Esophagus squamous epithelium (tissue), 5 donors: ENCODE measurements at regions not wholly inside any gene's neighbourhood (a gene's known extent, or its start where the extent isn't known, plus 50 kb on each side); places are given as distances from the start of the nearest gene placed in this dataset.
"Not testable (repeated sequence)": the region's sequence is repeated elsewhere in the genome, so short reads cannot be mapped to it uniquely, and the experiment has no call there.

Experiments
- DNase-seq: peaks from one replicate; lab custom pipeline; 2025; lab: John Stamatoyannopoulos, UW
- H3K27ac ChIP-seq, 4 donors: fragments of 200-600 bp; sonication (generic); one replicate each; pipeline ENCODE4 v1.5.1; 2016 to 2019; ENCODE audit warnings: mild to moderate bottlenecking in 1 of 4
- H3K27me3 ChIP-seq, 4 donors: fragments of 200-600 bp; sonication (generic); 1 replicate in 3 of 4; 2 replicates in 1 of 4; pipeline versions ENCODE4 v1.5.1 to v1.6.0; 2017 to 2021; ENCODE audit warnings: antibody characterized with exemption in 1 of 4
- H3K36me3 ChIP-seq, 3 donors: fragments of 200-600 bp; sonication (generic); one replicate each; pipeline ENCODE4 v1.5.1; 2016 to 2019
- H3K4me1 ChIP-seq, 3 donors: fragments of 200-600 bp; sonication (generic); one replicate each; pipeline ENCODE4 v1.5.1; 2017 to 2019
- H3K4me3 ChIP-seq, 4 donors: fragments of 200-600 bp; sonication (generic); 1 replicate in 3 of 4; 2 replicates in 1 of 4; pipeline ENCODE4 v1.5.1; 2016 to 2019; ENCODE audit warnings: mild to moderate bottlenecking in 2 of 4, moderate library complexity in 1 of 4
- H3K9me3 ChIP-seq, 3 donors: fragments of 200-600 bp; sonication (generic); one replicate each; pipeline ENCODE4 v1.5.1; 2016 to 2019
- CTCF ChIP-seq, 6 experiments: fragments of 450-650 bp in 4 of 6; fragments of 200-600 bp in 2 of 6; sonication (generic) in 2 of 6; IDR thresholded peaks; one replicate each; pipeline ENCODE4 v1.5.1; 2016 to 2019; ENCODE audit warnings: antibody characterized with exemption in 6 of 6, mild to moderate bottlenecking in 4 of 6, moderate library complexity in 4 of 6
- POLR2A ChIP-seq, 4 donors: fragments of 450-650 bp; IDR thresholded peaks; one replicate each; pipeline ENCODE4 v1.6.1; 2017; ENCODE audit warnings: antibody characterized with exemption in 4 of 4, mild to moderate bottlenecking in 4 of 4, moderate library complexity in 3 of 4
- WGBS, 2 donors: methylation state at CpG; one replicate each; pipeline ENCODE4 v1.1.5; 2018; 5-methylcytosine and 5-hydroxymethylcytosine counted together
- intact Hi-C: fragments of 100-400 bp; cut with DNase I; formaldehyde crosslinking; loops from one replicate; pipeline ENCODE4 v1.15.0; 2022
- donor health status: DM: yes; HTN: yes; CAD: no.

DNA sequence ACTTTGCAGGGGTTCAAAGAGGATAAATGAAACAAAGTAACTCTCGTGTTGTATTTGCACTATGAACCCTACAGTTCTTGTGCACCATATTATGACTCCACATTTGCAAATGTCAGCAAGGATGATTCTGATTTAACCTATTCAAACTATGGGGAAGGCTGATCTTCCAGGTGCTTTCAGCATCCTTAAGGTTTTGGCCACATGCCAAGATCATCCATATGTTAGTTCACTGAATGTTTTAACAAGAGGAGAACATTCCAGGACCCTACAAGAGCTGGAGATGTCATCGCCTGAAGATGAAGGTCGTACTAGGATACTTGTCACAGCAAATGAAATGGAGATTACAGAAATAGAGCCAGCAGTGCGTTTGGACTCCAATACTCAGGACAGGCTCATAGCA lies 114.2 kb downstream of the DHRS2 start:
- Histone ChIP-seq H3K27ac (no peak overlapping the region), H3K9me3 (no peaks in the 10 kb centered on the region), H3K36me3 (no peaks in the 10 kb centered on the region), H3K4me3 (no peak overlapping the region), H3K27me3 (peaks cover 0 to 7% (median 0%) of the 10 kb centered on the region in 4 donors), H3K4me1 (no peaks in the 10 kb centered on the region)
- intact Hi-C loops: no loop called here
- no peak for DNase-seq
- no peak for TF ChIP-seq POLR2A (IDR thresholded peaks at IDR 0.05)
- no peak for TF ChIP-seq CTCF (IDR thresholded peaks at IDR 0.05)
- WGBS, 2 donors: 71 to 77% methylated on average over 4 of the region's 4 CpGs

DNA sequence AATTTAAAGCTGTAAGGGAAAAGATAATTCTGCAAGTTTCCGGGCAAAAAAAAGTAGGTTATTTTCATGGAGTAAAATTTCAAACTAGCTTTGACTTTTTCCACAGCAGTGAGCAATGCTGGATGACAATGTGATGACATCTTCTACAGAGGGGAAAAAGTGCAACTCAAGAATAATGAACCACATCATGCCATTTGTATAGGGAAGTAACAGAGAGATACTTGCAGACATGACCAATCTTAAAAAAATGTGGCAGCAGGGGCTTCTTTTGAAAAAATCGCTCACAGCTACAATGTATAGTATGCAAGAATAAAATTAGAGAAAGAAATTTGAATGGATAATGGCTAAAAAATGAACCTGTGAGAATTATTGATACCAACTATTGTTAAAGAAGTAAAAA lies 115.5 kb downstream of the DHRS2 start:
- Histone ChIP-seq H3K4me3 (no peak overlapping the region), H3K27ac (no peak overlapping the region), H3K9me3 (no peaks in the 10 kb centered on the region), H3K36me3 (no peaks in the 10 kb centered on the region), H3K27me3 (peaks cover 0 to 7% (median 0%) of the 10 kb centered on the region in 4 donors), H3K4me1 (no peaks in the 10 kb centered on the region)
- intact Hi-C loops: no loop called here
- WGBS, 2 donors: 75 to 96% methylated on average over 2 of the region's 2 CpGs
- DNase-seq: no peak
- TF ChIP-seq POLR2A (IDR thresholded peaks at IDR 0.05) (no peak), CTCF (IDR thresholded peaks at IDR 0.05) (no peak)

GRCh38 chr14:23763394-23763793 lies 127.2 kb downstream of the DHRS2 start:
- Histone ChIP-seq H3K9me3 (no peaks in the 10 kb centered on the region), H3K4me3 (no peak overlapping the region), H3K27me3 (no peaks in the 10 kb centered on the region), H3K27ac (no peak overlapping the region), H3K36me3 (no peaks in the 10 kb centered on the region), H3K4me1 (no peaks in the 10 kb centered on the region)
- DNase-seq: no peak
- intact Hi-C loops: no loop called here
- TF ChIP-seq CTCF (IDR thresholded peaks at IDR 0.05): no peak
- TF ChIP-seq POLR2A (IDR thresholded peaks at IDR 0.05): no peak
- whole genome bisulfite sequencing, 2 donors: 81 to 84% methylated on average over 1 of the region's 1 CpG

DNA sequence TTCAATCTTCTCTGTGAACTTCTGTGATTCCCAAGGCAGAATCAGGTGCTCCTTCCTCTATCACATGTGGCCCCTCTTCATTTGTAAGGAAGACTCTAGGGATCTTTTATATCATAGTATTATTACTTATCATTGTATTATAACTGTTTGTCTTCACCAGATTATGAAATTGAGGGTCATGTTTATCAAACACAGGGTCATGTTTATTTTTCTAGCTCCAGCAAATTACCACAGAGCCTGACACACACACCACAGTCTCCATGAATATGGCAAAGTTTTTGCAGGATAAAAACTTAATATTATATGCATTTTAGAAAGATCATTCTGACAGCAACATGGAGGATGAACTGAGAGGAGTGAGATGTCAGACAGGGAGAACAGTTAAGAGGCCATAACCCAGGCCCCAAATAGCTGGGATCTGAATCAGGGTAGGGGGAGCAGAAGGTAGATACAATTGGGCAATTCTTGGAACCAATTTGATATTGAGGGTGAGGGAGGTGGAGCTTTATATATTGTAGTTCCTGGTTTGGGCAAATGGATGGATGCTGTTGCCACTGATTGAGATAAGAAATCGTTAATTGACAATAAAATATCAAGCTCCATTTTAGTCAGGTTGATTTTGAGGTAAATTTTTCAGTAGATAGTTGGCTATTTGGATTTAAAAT lies 130.7 kb downstream of the DHRS2 start:
- no peak overlapping the region for H3K4me3 ChIP-seq
- DNase-seq: no peak
- H3K36me3 ChIP-seq: no peaks in the 10 kb centered on the region
- no peak for TF ChIP-seq POLR2A (IDR thresholded peaks at IDR 0.05)
- TF ChIP-seq CTCF (IDR thresholded peaks at IDR 0.05): no peak
- peaks cover 0 to 1% (median 0%) of the 10 kb centered on the region in 4 donors for H3K27me3 ChIP-seq
- H3K27ac ChIP-seq: no peak overlapping the region
- H3K9me3 ChIP-seq: no peaks in the 10 kb centered on the region
- H3K4me1 ChIP-seq: no peaks in the 10 kb centered on the region
- WGBS, 2 donors: 0 to 18% methylated on average over 1 of the region's 1 CpG
- intact Hi-C loops: no loop called here

DNA sequence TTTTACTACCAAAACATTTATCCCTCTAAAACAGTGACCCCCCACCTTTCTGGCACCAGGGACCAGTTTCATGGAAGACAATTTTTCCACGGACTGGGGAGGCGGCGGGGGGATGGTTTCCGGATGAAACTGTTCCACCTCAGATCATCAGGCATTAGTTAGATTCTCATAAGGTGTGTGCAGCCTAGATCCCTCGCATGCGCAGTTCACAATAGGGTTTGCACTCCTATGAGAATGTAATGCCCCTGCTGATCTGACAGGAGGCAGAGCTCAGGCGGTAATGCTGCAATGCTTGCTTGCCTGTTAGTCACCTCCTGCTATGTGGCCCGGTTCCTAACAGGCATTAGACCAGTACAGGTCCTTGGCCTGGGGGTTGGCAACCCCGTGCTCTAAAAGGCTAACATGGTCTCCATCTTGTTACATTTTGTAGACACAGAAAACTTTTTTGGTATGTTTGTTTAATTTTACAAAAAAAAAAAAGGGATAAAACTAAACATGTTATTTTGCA lies 133.1 kb downstream of the DHRS2 start:
- H3K9me3 ChIP-seq, intact Hi-C loops, H3K4me1 ChIP-seq, H3K27ac ChIP-seq, DNase-seq, H3K4me3 ChIP-seq, H3K36me3 ChIP-seq, H3K27me3 ChIP-seq: not testable (repeated sequence)
- 70 to 81% methylated on average over 9 of the region's 9 CpGs for WGBS, 2 donors
